ENCODE measurements at regions not wholly inside any gene's neighbourhood (a gene's known extent, or its start where the extent isn't known, plus 50 kb on each side); places are given as distances from the start of the nearest gene placed in this dataset.

DNA sequence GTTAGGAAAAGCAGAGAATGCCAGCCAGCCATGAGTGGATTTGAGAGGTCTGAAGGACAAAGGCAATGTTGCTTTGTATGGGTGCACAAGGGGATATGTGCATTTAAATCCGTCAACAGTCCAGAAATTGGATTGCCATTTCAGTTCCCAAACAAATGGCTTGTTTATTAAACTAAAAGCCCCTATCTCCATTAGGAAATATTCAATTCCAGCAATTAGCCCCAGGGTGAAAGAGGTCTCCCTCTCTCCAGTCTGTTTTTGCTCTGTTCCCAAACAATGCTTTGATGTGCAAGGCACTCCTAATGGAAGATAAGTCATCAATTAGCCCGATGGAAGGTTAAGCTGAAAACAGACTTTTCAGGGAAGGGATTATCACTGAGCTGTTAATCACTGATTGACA is 101.3 kb downstream of the C9orf152 start:
- Histone ChIP-seq H3K4me1 (ENCODE audit: insufficient read depth, low read length) (no peaks in the 10 kb centered on the region), H3K9me2 (replicated peaks; ENCODE audit: low read length) (no peaks in the 10 kb centered on the region), H3K27me3 (ENCODE audit: low read length) (no peaks in the 10 kb centered on the region), H3K4me2 (ENCODE audit: low read length) (no peak overlapping the region), H3K9me3 (ENCODE audit: low read length) (no peaks in the 10 kb centered on the region), H3K27ac (ENCODE audit: low read length) (no peak overlapping the region), H3K79me2 (ENCODE audit: low read length) (peaks cover 41% of the 10 kb centered on the region), H4K20me1 (ENCODE audit: low read length) (peaks cover 17% of the 10 kb centered on the region; the same call in 1 of the 2 replicates), H2AFZ (ENCODE audit: low read length) (no peak overlapping the region), H3K4me3 (ENCODE audit: low read length) (no peak overlapping the region), H3K36me3 (ENCODE audit: low read depth, low read length) (peaks cover 3% of the 10 kb centered on the region; the same call in 1 of the 2 replicates), H3F3A (ENCODE audit: low read length, unreplicated experiment) (no peaks in the 10 kb centered on the region), H3K9ac (ENCODE audit: low read length) (no peak overlapping the region)
- intact Hi-C loops (cut with micrococcal nuclease): no loop called here
- DNase-seq (no peak), ATAC-seq (no peak)
- ChIA-PET CTCF (no interaction called here), POLR2A (ENCODE audit: unreplicated experiment) (no interaction called here)
- no TSS peak for BruUV-seq (replicated peaks)
- TF ChIP-seq EZH2 (IDR thresholded peaks at IDR 0.05; ENCODE audit: low read length, unreplicated experiment) (no peak), EZH2phosphoT487 (IDR thresholded peaks at IDR 0.05; ENCODE audit: borderline replicate concordance, low read length) (no peak)
- TF ChIP-seq, protein P1, sequence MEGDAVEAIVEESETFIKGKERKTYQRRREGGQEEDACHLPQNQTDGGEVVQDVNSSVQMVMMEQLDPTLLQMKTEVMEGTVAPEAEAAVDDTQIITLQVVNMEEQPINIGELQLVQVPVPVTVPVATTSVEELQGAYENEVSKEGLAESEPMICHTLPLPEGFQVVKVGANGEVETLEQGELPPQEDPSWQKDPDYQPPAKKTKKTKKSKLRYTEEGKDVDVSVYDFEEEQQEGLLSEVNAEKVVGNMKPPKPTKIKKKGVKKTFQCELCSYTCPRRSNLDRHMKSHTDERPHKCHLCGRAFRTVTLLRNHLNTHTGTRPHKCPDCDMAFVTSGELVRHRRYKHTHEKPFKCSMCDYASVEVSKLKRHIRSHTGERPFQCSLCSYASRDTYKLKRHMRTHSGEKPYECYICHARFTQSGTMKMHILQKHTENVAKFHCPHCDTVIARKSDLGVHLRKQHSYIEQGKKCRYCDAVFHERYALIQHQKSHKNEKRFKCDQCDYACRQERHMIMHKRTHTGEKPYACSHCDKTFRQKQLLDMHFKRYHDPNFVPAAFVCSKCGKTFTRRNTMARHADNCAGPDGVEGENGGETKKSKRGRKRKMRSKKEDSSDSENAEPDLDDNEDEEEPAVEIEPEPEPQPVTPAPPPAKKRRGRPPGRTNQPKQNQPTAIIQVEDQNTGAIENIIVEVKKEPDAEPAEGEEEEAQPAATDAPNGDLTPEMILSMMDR (conservative IDR thresholded peaks at IDR 0.05; ENCODE audit: low read depth, low read length): no peak

DNA sequence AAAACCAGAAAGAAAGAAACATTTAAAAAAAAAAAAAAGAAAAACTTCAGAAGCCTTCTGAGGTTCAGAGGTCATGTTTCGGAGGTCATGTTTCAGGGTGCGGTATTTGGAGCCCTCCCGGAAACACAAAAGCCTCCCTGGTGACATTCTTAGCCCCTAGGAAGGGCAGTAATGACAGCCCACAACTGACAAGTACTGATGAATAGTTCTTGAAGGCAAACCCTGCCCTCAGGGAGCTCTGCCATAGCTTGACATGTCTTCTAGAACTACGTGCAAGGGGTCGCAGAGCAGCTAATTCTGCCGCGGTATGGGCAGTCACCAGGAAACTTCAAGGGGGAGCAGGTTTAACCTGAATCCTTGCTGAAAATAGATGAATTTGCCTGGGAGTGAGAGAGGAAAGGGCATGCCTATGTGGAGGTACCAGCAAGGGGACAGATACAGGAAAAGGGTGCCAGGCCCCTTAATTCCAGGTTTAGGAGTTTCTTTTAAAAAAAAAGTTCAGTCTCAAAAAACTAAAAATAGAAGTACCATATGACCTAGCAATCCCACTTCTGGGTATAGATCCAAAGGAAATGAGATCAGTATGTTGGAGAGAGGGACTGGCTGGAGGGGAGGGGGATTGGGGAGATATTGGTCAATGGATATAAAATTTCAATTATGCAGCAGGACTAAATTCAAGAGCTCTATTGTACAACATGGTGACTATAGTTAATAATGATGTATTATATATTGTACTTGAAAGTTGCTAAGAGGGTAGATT is 98.4 kb downstream of the C9orf152 start:
- no peak overlapping the region for H3K27ac ChIP-seq (ENCODE audit: low read length)

DNA sequence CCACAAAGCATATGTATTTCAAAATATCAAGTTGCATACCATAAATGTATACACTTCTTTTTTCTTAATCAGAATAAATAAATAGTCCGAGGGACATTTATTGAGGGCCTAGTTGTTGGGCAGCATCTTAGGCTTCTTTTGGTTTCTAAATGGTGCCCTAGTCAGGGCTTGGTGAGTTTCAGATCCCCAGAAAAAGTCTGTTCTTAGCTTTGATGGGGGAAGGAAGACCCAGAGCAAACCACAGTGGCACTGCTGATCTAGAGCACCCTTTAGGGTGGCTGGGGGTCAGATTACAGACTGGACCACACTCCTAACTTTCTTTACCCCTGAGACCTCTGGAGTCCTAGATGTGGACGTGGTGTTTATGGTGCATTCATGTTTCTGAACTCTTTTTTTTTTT is 97.8 kb downstream of the C9orf152 start:
- H3K9me3 ChIP-seq (ENCODE audit: low read length): no peaks in the 10 kb centered on the region
- H3K4me3 ChIP-seq (ENCODE audit: low read length): no peak overlapping the region
- no peaks in the 10 kb centered on the region for H3F3A ChIP-seq (ENCODE audit: low read length, unreplicated experiment)
- H3K36me3 ChIP-seq (ENCODE audit: low read depth, low read length): no peaks in the 10 kb centered on the region
- POLR2A ChIA-PET (ENCODE audit: unreplicated experiment): no interaction called here
- no TSS peak for BruUV-seq (replicated peaks)
- H3K9me2 ChIP-seq (replicated peaks; ENCODE audit: low read length): no peaks in the 10 kb centered on the region
- H3K4me2 ChIP-seq (ENCODE audit: low read length): no peak overlapping the region
- no peaks in the 10 kb centered on the region for H3K4me1 ChIP-seq (ENCODE audit: insufficient read depth, low read length)
- no peak overlapping the region for H2AFZ ChIP-seq (ENCODE audit: low read length)
- intact Hi-C loops (cut with micrococcal nuclease): no loop called here
- H3K9ac ChIP-seq (ENCODE audit: low read length): no peak overlapping the region
- no peak for TF ChIP-seq EZH2 (IDR thresholded peaks at IDR 0.05; ENCODE audit: low read length, unreplicated experiment)
- peaks cover 19% of the 10 kb centered on the region for H3K79me2 ChIP-seq (ENCODE audit: low read length)
- CTCF ChIA-PET: no interaction called here
- ATAC-seq (no peak), DNase-seq (no peak)
- no peak overlapping the region for H3K27ac ChIP-seq (ENCODE audit: low read length)
- no peaks in the 10 kb centered on the region for H4K20me1 ChIP-seq (ENCODE audit: low read length)
- no peaks in the 10 kb centered on the region for H3K27me3 ChIP-seq (ENCODE audit: low read length)

More for the DNA sequence above, 98.4 kb downstream of the C9orf152 start:
- intact Hi-C loops (cut with micrococcal nuclease): no loop called here
- no peaks in the 10 kb centered on the region for H3K36me3 ChIP-seq (ENCODE audit: low read depth, low read length)
- no peaks in the 10 kb centered on the region for H3K4me1 ChIP-seq (ENCODE audit: insufficient read depth, low read length)
- POLR2A ChIA-PET (ENCODE audit: unreplicated experiment): no interaction called here
- CTCF ChIA-PET: no interaction called here
- no peaks in the 10 kb centered on the region for H4K20me1 ChIP-seq (ENCODE audit: low read length)
- H3K4me2 ChIP-seq (ENCODE audit: low read length): no peak overlapping the region
- no peak overlapping the region for H3K9ac ChIP-seq (ENCODE audit: low read length)
- H3F3A ChIP-seq (ENCODE audit: low read length, unreplicated experiment): no peaks in the 10 kb centered on the region
- H3K9me3 ChIP-seq (ENCODE audit: low read length): no peaks in the 10 kb centered on the region
- H3K27me3 ChIP-seq (ENCODE audit: low read length): no peaks in the 10 kb centered on the region
- no peaks in the 10 kb centered on the region for H3K9me2 ChIP-seq (replicated peaks; ENCODE audit: low read length)
- no peak for ATAC-seq
- no TSS peak for BruUV-seq (replicated peaks)
- no peak overlapping the region for H2AFZ ChIP-seq (ENCODE audit: low read length)
- TF ChIP-seq, protein P1 (conservative IDR thresholded peaks at IDR 0.05; ENCODE audit: low read depth, low read length): no peak
- TF ChIP-seq EZH2phosphoT487 (IDR thresholded peaks at IDR 0.05; ENCODE audit: borderline replicate concordance, low read length) (no peak), EZH2 (IDR thresholded peaks at IDR 0.05; ENCODE audit: low read length, unreplicated experiment) (no peak)
- H3K4me3 ChIP-seq (ENCODE audit: low read length): no peak overlapping the region
- peaks cover 25% of the 10 kb centered on the region for H3K79me2 ChIP-seq (ENCODE audit: low read length)
- DNase-seq: no peak

Measured in PC-3 (cell line).